PC-3 (cell line): ENCODE measurements at regions not wholly inside any gene's neighbourhood (a gene's known extent, or its start where the extent isn't known, plus 50 kb on each side); places are given as distances from the start of the nearest gene placed in this dataset.

ENCODE experiments used
- EZH2 ChIP-seq: fragments of 300-600 bp; sonication (generic); IDR thresholded peaks from one replicate; pipeline ENCODE4 v1.6.1; 2017; ENCODE audit warnings: antibody characterized with exemption, mild to moderate bottlenecking, low read length; ENCODE audit not compliant: unreplicated experiment
- EZH2phosphoT487 ChIP-seq: fragments of 300-600 bp; sonication (generic); IDR thresholded peaks from 2 replicates; pipeline ENCODE4 v1.6.1; 2018; ENCODE audit warnings: mild to moderate bottlenecking, antibody characterized with exemption, low read length, borderline replicate concordance
- TF ChIP-seq, protein P1 (sequence below): fragments of 300-600 bp; sonication (generic); conservative IDR thresholded peaks from 2 replicates; pipeline ENCODE4 v1.5.1; 2017; ENCODE audit warnings: antibody characterized with exemption, low read depth, mild to moderate bottlenecking, low read length

DNA sequence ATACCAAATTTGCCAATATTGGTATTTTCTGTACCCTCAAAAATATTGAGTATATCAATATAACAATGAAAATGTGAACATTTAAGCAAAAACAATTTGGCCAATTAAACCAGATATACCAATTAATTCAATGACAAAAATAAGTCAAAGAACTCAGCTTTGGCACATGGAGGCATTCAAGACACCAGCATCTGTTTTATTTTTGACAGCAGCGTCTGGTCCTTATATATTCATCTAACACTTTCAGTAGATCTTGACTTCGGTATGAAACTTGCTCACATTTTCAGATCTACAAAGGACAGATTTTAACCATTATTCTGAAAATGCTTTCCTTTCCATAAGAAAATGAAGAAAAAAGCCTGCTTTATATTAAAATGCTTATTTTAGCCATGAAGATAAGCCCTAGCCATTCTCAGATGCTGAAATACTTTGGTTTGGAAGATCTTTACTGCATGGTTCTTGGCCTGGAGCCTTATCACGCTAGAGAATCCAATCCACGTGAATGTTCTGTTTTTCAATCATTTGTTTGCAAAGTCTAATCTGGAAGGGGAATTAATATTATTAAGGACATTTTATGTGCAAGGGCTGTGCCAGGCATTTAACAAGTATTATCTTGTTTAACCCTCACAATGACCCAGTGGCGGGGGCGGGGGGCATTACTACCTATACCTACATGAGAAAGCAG lies 132.2 kb downstream of the DLEU7 start:
- TF ChIP-seq, protein P1, sequence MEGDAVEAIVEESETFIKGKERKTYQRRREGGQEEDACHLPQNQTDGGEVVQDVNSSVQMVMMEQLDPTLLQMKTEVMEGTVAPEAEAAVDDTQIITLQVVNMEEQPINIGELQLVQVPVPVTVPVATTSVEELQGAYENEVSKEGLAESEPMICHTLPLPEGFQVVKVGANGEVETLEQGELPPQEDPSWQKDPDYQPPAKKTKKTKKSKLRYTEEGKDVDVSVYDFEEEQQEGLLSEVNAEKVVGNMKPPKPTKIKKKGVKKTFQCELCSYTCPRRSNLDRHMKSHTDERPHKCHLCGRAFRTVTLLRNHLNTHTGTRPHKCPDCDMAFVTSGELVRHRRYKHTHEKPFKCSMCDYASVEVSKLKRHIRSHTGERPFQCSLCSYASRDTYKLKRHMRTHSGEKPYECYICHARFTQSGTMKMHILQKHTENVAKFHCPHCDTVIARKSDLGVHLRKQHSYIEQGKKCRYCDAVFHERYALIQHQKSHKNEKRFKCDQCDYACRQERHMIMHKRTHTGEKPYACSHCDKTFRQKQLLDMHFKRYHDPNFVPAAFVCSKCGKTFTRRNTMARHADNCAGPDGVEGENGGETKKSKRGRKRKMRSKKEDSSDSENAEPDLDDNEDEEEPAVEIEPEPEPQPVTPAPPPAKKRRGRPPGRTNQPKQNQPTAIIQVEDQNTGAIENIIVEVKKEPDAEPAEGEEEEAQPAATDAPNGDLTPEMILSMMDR, result no peak
- TF ChIP-seq EZH2 (no peak), EZH2phosphoT487 (no peak)
